Neural cell (in vitro differentiated cells): ENCODE measurements at regions not wholly inside any gene's neighbourhood (a gene's known extent, or its start where the extent isn't known, plus 50 kb on each side); places are given as distances from the start of the nearest gene placed in this dataset.

Experiments used
- CTCF ChIP-seq: fragments of 450-650 bp; IDR thresholded peaks from 2 replicates; pipeline ENCODE4 v1.5.1; 2014; ENCODE audit warnings: antibody characterized with exemption, mild to moderate bottlenecking, moderate library complexity; ENCODE audit not compliant: poor library complexity, severe bottlenecking
- EZH2 ChIP-seq: fragments of 200-600, 300-800 bp; shearing (Covaris generic), sonication (generic); IDR thresholded peaks from 2 replicates; pipeline ENCODE4 v1.6.1; 2014; ENCODE audit warnings: antibody characterized with exemption, low read length, borderline replicate concordance, mild to moderate bottlenecking; ENCODE audit not compliant: insufficient read depth, poor library complexity, severe bottlenecking
- MXI1 ChIP-seq: fragments of 450-650 bp; conservative IDR thresholded peaks from 2 replicates; pipeline ENCODE4 v1.6.1; 2014; ENCODE audit warnings: antibody characterized with exemption, mild to moderate bottlenecking; ENCODE audit not compliant: poor library complexity, severe bottlenecking
- POLR2AphosphoS5 ChIP-seq: IDR thresholded peaks from 2 replicates; pipeline ENCODE4 v1.6.1; 2012
- RAD21 ChIP-seq: fragments of 450-650 bp; conservative IDR thresholded peaks from 2 replicates; pipeline ENCODE4 v1.6.1; 2014; ENCODE audit warnings: antibody characterized with exemption, mild to moderate bottlenecking, moderate library complexity
- REST ChIP-seq: IDR thresholded peaks from 2 replicates; pipeline ENCODE4 v1.6.1; 2012; ENCODE audit warnings: borderline replicate concordance
- SMC3 ChIP-seq: fragments of 450-650 bp; conservative IDR thresholded peaks from 2 replicates; pipeline ENCODE4 v1.6.1; 2014; ENCODE audit warnings: antibody characterized with exemption, mild to moderate bottlenecking, moderate library complexity; ENCODE audit not compliant: poor library complexity

- TF ChIP-seq RAD21 = no peak
- no peak for TF ChIP-seq CTCF
- TF ChIP-seq EZH2 = no peak
- no peak for TF ChIP-seq POLR2AphosphoS5
- TF ChIP-seq REST = no peak
- no peak for TF ChIP-seq SMC3
- TF ChIP-seq MXI1 = no peak
Observed at GRCh38 chr9:79266986-79267385, 304.8 kb upstream of the TLE4 start.
